ENCODE measurements at regions not wholly inside any gene's neighbourhood (a gene's known extent, or its start where the extent isn't known, plus 50 kb on each side); places are given as distances from the start of the nearest gene placed in this dataset.

DNA sequence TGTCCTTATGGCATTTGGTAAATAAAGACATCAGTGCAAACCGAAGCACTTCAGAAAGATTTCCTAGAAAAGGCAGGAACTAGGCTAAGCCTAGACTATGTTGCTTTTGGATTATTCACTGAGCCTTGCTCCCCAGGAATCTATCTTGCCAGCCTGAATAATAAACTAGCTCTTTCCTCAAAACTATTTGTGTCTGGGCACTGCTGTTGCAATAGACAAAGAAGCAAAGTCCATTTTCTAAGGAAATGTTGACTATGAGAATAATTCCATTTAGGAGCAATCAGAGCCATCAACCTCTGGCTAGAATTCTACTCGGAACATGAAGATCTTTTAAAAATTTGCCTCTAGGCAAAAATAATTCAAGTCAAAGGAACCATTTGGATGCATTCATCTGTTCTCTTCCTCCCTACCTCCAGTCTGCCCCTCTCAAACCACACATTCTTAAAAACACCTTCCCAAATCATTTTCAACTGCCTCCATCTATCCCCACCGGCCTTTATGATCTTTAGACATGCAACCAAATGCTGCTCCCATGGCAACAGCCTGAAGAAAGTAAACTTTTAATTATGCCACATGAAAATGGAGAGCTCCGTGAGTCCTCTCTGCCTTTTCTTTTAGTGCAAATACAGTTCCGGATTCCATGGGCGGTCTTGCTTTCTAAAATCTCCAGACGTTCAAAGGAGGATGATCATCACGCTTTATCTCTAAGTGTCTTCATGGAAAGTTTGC, 61.5 kb upstream of the FZD10 start:
- no peak overlapping the region for H3K4me3 Mint-ChIP-seq
- H3K27me3 Mint-ChIP-seq: peaks cover 17% of the 10 kb centered on the region
- no peaks in the 10 kb centered on the region for H3K9me3 Mint-ChIP-seq
- H3K36me3 Mint-ChIP-seq (ENCODE audit: insufficient read depth): no peaks in the 10 kb centered on the region
- no peak for DNase-seq (ENCODE audit: low spot score in 2 of 2)
- ATAC-seq (replicated peaks; ENCODE audit: extremely low read depth, poor library complexity, severe bottlenecking): no peak
- no peak overlapping the region for H3K27ac Mint-ChIP-seq (ENCODE audit: low read depth)
- H3K4me1 Mint-ChIP-seq: no peaks in the 10 kb centered on the region

GRCh38 chr12:130101370-130101769, 60.9 kb upstream of the FZD10 start:
- no peaks in the 10 kb centered on the region for H3K9me3 Mint-ChIP-seq
- peaks cover 17% of the 10 kb centered on the region for H3K27me3 Mint-ChIP-seq
- ATAC-seq (replicated peaks; ENCODE audit: extremely low read depth, poor library complexity, severe bottlenecking) (no peak), DNase-seq (ENCODE audit: low spot score in 2 of 2) (no peak)
- no peak overlapping the region for H3K27ac Mint-ChIP-seq (ENCODE audit: low read depth)
- H3K4me3 Mint-ChIP-seq: no peak overlapping the region
- no peaks in the 10 kb centered on the region for H3K4me1 Mint-ChIP-seq
- H3K36me3 Mint-ChIP-seq (ENCODE audit: insufficient read depth): no peaks in the 10 kb centered on the region

DNA sequence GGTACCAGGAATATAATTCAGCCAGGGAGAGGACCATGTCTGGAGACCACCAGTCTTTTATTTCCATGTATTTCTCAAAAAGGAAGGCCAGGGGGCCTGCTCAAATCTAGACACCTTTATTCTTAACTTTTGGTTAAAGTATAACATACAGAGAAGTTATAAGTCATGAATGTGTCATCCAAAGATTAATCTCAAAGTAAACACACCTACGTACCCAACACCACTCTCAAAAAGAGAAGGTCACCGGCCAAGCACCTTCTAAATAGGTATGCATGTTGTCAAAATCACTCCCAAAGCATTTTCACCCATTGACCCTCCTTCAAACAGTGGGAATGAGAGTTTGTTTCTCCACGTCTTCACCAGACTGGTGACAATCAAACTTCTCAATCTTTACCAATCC, 60.0 kb upstream of the FZD10 start:
- H3K4me3 Mint-ChIP-seq: no peak overlapping the region
- no peak for ATAC-seq (replicated peaks; ENCODE audit: extremely low read depth, poor library complexity, severe bottlenecking)
- no peaks in the 10 kb centered on the region for H3K9me3 Mint-ChIP-seq

GRCh38 chr12:130104571-130105106, 57.6 kb upstream of the FZD10 start:
- Mint-ChIP-seq H3K27me3 (peaks cover 17% of the 10 kb centered on the region), H3K9me3 (peaks cover 7% of the 10 kb centered on the region), H3K4me1 (no peaks in the 10 kb centered on the region), H3K4me3 (no peak overlapping the region), H3K27ac (ENCODE audit: low read depth) (no peak overlapping the region), H3K36me3 (ENCODE audit: insufficient read depth) (no peaks in the 10 kb centered on the region)
- no peak for DNase-seq (ENCODE audit: low spot score in 2 of 2)
- ATAC-seq (replicated peaks; ENCODE audit: extremely low read depth, poor library complexity, severe bottlenecking): no peak

More for the DNA sequence above, 60.0 kb upstream of the FZD10 start:
- Mint-ChIP-seq H3K27me3 (peaks cover 17% of the 10 kb centered on the region), H3K36me3 (ENCODE audit: insufficient read depth) (no peaks in the 10 kb centered on the region), H3K27ac (ENCODE audit: low read depth) (no peak overlapping the region), H3K4me1 (no peaks in the 10 kb centered on the region)
- DNase-seq (ENCODE audit: low spot score in 2 of 2): no peak

DNA sequence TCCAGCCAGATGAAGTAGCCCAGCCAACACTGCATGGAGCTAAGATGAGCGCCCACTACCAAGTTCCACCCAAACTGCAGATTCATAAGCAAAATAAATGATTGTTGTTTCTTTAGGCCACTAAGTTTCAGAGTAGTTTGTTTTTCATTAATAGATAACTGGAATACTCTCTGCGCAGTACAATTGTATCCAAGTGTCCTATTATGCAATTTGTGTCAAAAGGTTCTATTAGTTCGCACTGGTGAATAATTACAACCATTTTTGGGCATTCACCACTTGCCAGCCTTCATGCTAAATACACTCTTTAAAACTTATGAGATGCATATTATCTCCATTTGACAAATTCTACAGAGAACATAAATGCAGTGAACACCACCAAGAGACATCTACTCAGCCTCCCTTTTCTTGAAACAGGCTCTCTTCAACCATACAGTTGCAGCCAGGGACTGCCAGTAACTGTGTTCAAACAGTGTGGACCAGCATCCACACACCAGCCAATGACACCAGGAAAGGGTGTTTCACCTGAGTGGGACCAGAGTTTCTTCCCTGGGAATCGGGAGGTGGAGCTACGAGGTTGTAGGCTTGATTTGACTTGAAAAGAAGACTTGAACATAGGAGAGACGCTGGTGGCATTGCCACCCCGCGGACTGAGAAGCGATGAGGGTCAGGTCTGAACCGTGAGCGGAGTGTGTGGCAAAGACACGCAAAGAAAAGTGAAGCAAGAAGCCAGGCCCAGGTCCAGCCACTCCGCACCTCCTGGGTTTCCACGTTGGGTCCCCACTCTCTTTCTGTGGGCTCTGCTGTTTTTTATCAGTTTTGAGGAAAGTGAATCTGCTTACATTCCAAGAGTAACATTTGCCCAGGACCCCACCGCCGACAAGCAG, 53.0 kb upstream of the FZD10 start:
- DNase-seq (ENCODE audit: low spot score in 2 of 2): no peak
- Mint-ChIP-seq H3K27me3 (peaks cover 38% of the 10 kb centered on the region), H3K9me3 (peaks cover 13% of the 10 kb centered on the region), H3K4me1 (no peaks in the 10 kb centered on the region), H3K36me3 (ENCODE audit: insufficient read depth) (no peaks in the 10 kb centered on the region), H3K27ac (ENCODE audit: low read depth) (no peak overlapping the region), H3K4me3 (no peak overlapping the region)
- ATAC-seq (replicated peaks; ENCODE audit: extremely low read depth, poor library complexity, severe bottlenecking): no peak

DNA sequence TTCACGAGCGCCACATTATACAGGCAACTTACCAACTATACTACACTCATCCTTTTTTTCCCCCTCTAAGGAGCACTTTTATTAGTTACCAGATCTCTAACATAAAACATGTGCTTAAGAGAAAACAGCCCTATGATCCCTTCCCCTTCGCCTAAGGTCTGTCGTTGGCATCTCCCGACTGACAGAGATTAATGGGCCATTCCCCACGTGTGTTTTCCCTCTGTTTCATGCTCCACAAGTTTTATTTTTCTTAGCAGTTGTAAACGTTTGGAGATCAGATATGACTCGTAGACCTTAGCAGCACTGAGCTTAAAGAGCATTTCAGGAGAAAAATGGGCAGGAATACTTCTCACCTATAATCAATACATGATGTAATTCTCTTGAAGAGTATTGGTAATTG, 51.4 kb upstream of the FZD10 start:
- Mint-ChIP-seq H3K27me3 (peaks cover 30% of the 10 kb centered on the region), H3K27ac (ENCODE audit: low read depth) (no peak overlapping the region), H3K36me3 (ENCODE audit: insufficient read depth) (no peaks in the 10 kb centered on the region), H3K4me1 (no peaks in the 10 kb centered on the region), H3K4me3 (no peak overlapping the region), H3K9me3 (peaks cover 13% of the 10 kb centered on the region)
- no peak for ATAC-seq (replicated peaks; ENCODE audit: extremely low read depth, poor library complexity, severe bottlenecking)
- no peak for DNase-seq (ENCODE audit: low spot score in 2 of 2)

GRCh38 chr12:130111965-130112496, 50.2 kb upstream of the FZD10 start:
- peaks cover 13% of the 10 kb centered on the region for H3K9me3 Mint-ChIP-seq
- no peak overlapping the region for H3K4me3 Mint-ChIP-seq
- no peaks in the 10 kb centered on the region for H3K36me3 Mint-ChIP-seq (ENCODE audit: insufficient read depth)
- ATAC-seq (replicated peaks; ENCODE audit: extremely low read depth, poor library complexity, severe bottlenecking) (no peak), DNase-seq (ENCODE audit: low spot score in 2 of 2) (no peak)
- H3K27me3 Mint-ChIP-seq: peaks cover 30% of the 10 kb centered on the region
- H3K27ac Mint-ChIP-seq (ENCODE audit: low read depth): no peak overlapping the region
- no peaks in the 10 kb centered on the region for H3K4me1 Mint-ChIP-seq
